Smooth muscle cell (in vitro differentiated cells): ENCODE measurements at regions not wholly inside any gene's neighbourhood (a gene's known extent, or its start where the extent isn't known, plus 50 kb on each side); places are given as distances from the start of the nearest gene placed in this dataset.
"Not testable (repeated sequence)": the region's sequence is repeated elsewhere in the genome, so short reads cannot be mapped to it uniquely, and the experiment has no call there.

Experiments
- DNase-seq: peaks from one replicate; lab custom pipeline; 2025; ENCODE audit not compliant: unreplicated experiment; lab: John Stamatoyannopoulos, UW
- H2AFZ ChIP-seq: fragments of 200-600 bp; sonication (generic); 2 replicates; pipeline ENCODE4 v1.6.0; 2016; ENCODE audit warnings: antibody characterized with exemption, low read depth, mild to moderate bottlenecking
- H3F3A ChIP-seq: fragments of 200-600 bp; sonication (generic); 2 replicates; pipeline ENCODE4 v1.6.0; 2017; ENCODE audit warnings: antibody characterized with exemption, low read depth
- H3K27ac ChIP-seq: fragments of 200-600 bp; sonication (generic); 2 replicates; pipeline ENCODE4 v1.5.1; 2016; ENCODE audit warnings: low read depth, mild to moderate bottlenecking
- H3K27me3 ChIP-seq: fragments of 200-600 bp; sonication (generic); 2 replicates; pipeline ENCODE4 v1.6.1; 2016; ENCODE audit warnings: low read depth, mild to moderate bottlenecking
- H3K36me3 ChIP-seq: fragments of 200-600 bp; sonication (generic); 2 replicates; pipeline ENCODE4 v1.5.1; 2016; ENCODE audit warnings: low read depth
- H3K4me1 ChIP-seq: fragments of 200-600 bp; sonication (generic); 2 replicates; pipeline ENCODE4 v1.5.1; 2016; ENCODE audit warnings: low read depth
- H3K4me2 ChIP-seq: fragments of 200-600 bp; sonication (generic); 2 replicates; pipeline ENCODE4 v1.6.0; 2016; ENCODE audit warnings: mild to moderate bottlenecking
- H3K4me3 ChIP-seq: fragments of 200-600 bp; sonication (generic); 2 replicates; pipeline ENCODE4 v1.5.1; 2016; ENCODE audit warnings: mild to moderate bottlenecking
- H3K79me2 ChIP-seq: fragments of 200-600 bp; sonication (generic); 2 replicates; pipeline ENCODE4 v1.6.0; 2016; ENCODE audit warnings: low read depth, mild to moderate bottlenecking
- H3K9ac ChIP-seq: fragments of 200-600 bp; sonication (generic); 2 replicates; pipeline ENCODE4 v1.6.0; 2016; ENCODE audit warnings: low read depth
- H3K9me3 ChIP-seq: fragments of 200-600 bp; sonication (generic); replicated peaks from 2 replicates; pipeline ENCODE4 v1.5.1; 2016; ENCODE audit warnings: low read depth
- H4K20me1 ChIP-seq: fragments of 200-600 bp; sonication (generic); 2 replicates; pipeline ENCODE4 v1.6.0; 2016; ENCODE audit warnings: low read depth
- WGBS: methylation state at CpG from one replicate; pipeline ENCODE4 v1.1.7; 2016; ENCODE audit warnings: low lambda C conversion rate; 5-methylcytosine and 5-hydroxymethylcytosine counted together
- TF ChIP-seq, protein P1 (sequence below): fragments of 200-600 bp; sonication (generic); IDR thresholded peaks from 2 replicates; pipeline ENCODE4 v1.5.1; 2017; ENCODE audit warnings: borderline replicate concordance, mild to moderate bottlenecking, antibody characterized with exemption; ENCODE audit not compliant: insufficient read depth, poor library complexity, severe bottlenecking

DNA sequence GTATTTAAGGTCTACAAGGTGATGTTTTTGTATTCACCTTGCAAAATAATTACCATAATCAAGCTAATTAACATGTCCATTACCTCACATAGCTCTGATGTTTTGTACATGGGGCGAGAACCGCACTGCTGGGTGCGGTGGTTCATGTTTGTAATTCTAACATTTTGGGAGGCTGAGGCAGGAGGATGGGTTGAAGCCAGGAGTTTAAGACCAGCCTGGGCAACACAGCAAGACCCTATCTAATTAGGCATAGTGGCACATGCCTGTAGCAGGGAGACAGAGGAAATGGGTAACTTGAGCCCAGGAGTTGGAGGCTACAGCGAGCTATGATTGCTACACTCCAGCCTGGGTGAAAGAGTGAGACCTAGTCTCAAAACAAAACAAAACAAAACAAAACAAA lies 248.2 kb upstream of the NSMCE3 start:
- Histone ChIP-seq H4K20me1 (no peaks in the 10 kb centered on the region), H3K4me2 (no peak overlapping the region), H3K9ac (no peak overlapping the region), H2AFZ (no peak overlapping the region), H3F3A (no peaks in the 10 kb centered on the region), H3K36me3 (no peaks in the 10 kb centered on the region), H3K4me3 (no peak overlapping the region), H3K4me1 (no peaks in the 10 kb centered on the region), H3K27me3 (no peaks in the 10 kb centered on the region), H3K27ac (no peak overlapping the region), H3K9me3 (no peaks in the 10 kb centered on the region), H3K79me2 (no peaks in the 10 kb centered on the region)
- DNase-seq: no peak
- WGBS: 97% methylated on average over 4 of the region's 4 CpGs
- TF ChIP-seq, protein P1, sequence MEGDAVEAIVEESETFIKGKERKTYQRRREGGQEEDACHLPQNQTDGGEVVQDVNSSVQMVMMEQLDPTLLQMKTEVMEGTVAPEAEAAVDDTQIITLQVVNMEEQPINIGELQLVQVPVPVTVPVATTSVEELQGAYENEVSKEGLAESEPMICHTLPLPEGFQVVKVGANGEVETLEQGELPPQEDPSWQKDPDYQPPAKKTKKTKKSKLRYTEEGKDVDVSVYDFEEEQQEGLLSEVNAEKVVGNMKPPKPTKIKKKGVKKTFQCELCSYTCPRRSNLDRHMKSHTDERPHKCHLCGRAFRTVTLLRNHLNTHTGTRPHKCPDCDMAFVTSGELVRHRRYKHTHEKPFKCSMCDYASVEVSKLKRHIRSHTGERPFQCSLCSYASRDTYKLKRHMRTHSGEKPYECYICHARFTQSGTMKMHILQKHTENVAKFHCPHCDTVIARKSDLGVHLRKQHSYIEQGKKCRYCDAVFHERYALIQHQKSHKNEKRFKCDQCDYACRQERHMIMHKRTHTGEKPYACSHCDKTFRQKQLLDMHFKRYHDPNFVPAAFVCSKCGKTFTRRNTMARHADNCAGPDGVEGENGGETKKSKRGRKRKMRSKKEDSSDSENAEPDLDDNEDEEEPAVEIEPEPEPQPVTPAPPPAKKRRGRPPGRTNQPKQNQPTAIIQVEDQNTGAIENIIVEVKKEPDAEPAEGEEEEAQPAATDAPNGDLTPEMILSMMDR: no peak

DNA sequence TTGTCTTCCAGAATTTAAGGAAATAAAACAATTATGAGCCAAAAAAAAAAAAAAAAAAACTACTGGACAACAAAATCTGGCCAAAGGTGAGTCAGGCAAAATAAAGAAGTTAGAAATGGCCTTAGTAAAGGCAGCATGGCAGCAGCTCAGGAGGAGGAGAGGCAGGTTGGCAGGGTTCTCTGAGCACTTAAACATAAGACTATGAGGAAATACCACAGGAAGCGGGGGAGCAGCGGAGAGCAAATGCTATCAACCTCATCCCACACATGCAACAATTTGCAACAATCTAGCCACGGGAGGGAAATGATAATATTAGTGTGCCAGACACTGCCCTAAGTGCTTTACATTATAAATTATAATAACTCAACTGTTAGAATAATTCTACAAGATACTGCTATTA lies 247.3 kb upstream of the NSMCE3 start:
- H3K79me2 ChIP-seq: no peaks in the 10 kb centered on the region
- H3K9ac ChIP-seq: no peak overlapping the region
- H3K4me3 ChIP-seq: no peak overlapping the region
- H3K9me3 ChIP-seq: no peaks in the 10 kb centered on the region
- H2AFZ ChIP-seq: no peak overlapping the region
- TF ChIP-seq, protein P1: no peak
- DNase-seq: no peak
- no peaks in the 10 kb centered on the region for H3K27me3 ChIP-seq
- no peaks in the 10 kb centered on the region for H3K36me3 ChIP-seq
- H3K4me2 ChIP-seq: peak overlapping the region; percentile 28
- no peaks in the 10 kb centered on the region for H3F3A ChIP-seq
- H3K27ac ChIP-seq: no peak overlapping the region
- no peaks in the 10 kb centered on the region for H4K20me1 ChIP-seq
- WGBS: 30% methylated on average over 3 of the region's 3 CpGs
- no peaks in the 10 kb centered on the region for H3K4me1 ChIP-seq

DNA sequence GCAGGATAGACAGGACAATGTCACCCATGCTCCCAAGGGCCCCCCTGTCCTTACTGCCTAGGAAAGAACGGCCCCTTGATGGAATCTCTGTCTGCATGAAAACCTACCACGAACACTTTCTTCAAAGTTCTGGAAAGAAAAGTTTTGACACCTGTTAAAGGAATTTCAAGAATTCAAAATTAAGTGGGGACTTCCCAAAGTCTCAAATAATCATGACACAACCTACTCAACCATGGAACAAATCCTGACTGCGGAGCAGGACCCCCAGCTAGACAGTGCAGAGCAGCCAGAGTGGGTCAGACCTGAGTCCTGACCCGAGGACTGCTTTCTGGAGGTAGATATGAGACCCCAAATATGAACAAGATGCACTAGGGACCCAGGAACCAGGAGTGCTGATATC lies 245.3 kb upstream of the NSMCE3 start:
- H3K79me2 ChIP-seq: no peaks in the 10 kb centered on the region
- 95% methylated on average over 4 of the region's 4 CpGs for WGBS
- no peak overlapping the region for H2AFZ ChIP-seq
- H3K9me3 ChIP-seq: no peaks in the 10 kb centered on the region
- no peak overlapping the region for H3K4me2 ChIP-seq
- TF ChIP-seq, protein P1: no peak
- no peaks in the 10 kb centered on the region for H4K20me1 ChIP-seq
- no peak overlapping the region for H3K9ac ChIP-seq
- H3K4me1 ChIP-seq: no peaks in the 10 kb centered on the region
- no peaks in the 10 kb centered on the region for H3K36me3 ChIP-seq
- H3F3A ChIP-seq: no peaks in the 10 kb centered on the region
- no peaks in the 10 kb centered on the region for H3K27me3 ChIP-seq
- H3K4me3 ChIP-seq: no peak overlapping the region
- no peak overlapping the region for H3K27ac ChIP-seq
- DNase-seq: no peak

DNA sequence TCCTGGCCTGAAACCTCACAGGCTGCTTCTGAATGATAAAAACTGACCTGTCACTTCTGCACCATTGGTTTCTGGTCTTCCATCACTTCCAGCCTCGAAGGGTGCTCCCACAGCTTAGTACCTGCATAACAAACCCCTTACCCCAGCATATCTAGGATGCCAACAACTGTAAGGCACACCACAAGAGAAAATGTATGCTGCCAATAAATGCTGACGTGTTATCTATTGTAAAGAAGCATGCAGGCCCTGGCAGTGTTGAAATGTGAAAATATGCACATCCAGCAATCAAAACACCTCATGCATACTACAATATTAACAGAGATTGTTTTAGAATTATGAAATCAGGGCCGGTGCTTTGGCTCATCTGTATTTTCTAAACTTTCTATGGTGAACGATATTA lies 242.0 kb upstream of the NSMCE3 start:
- no peaks in the 10 kb centered on the region for H3F3A ChIP-seq
- H3K4me3 ChIP-seq: no peak overlapping the region
- H2AFZ ChIP-seq: no peak overlapping the region
- H3K27me3 ChIP-seq: no peaks in the 10 kb centered on the region
- H3K79me2 ChIP-seq: no peaks in the 10 kb centered on the region
- no peaks in the 10 kb centered on the region for H4K20me1 ChIP-seq
- WGBS: 92% methylated on average over 4 of the region's 4 CpGs
- no peaks in the 10 kb centered on the region for H3K4me1 ChIP-seq
- TF ChIP-seq, protein P1: no peak
- no peak overlapping the region for H3K27ac ChIP-seq
- no peaks in the 10 kb centered on the region for H3K36me3 ChIP-seq
- no peak overlapping the region for H3K9ac ChIP-seq
- no peak for DNase-seq
- H3K9me3 ChIP-seq: no peaks in the 10 kb centered on the region
- H3K4me2 ChIP-seq: no peak overlapping the region

DNA sequence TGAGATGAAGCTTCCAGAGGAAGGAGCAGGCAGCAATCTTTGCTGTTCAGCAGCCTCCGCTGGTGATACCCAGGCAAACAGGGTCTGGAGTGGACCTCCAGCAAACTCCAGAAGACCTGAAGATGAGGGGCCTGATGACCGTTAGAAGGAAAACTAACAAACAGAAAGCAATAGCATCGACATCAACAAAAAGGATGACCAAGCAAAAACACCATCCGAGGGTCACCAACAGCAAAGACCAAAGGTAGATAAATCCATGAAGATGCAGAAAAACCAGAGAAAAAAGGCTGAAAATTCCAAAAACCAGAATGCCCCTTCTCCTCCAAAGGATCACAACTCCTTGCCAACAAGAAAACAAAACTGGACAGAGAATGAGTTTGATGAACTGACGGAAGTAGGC lies 235.9 kb upstream of the NSMCE3 start:
- not testable (repeated sequence) for H3K4me1 ChIP-seq, H3K9me3 ChIP-seq, H3K36me3 ChIP-seq, H3K4me3 ChIP-seq, H3K27ac ChIP-seq, H3K4me2 ChIP-seq, H3K79me2 ChIP-seq, H3K9ac ChIP-seq, H3K27me3 ChIP-seq, H4K20me1 ChIP-seq, DNase-seq, H2AFZ ChIP-seq, H3F3A ChIP-seq
- 92% methylated on average over 5 of the region's 5 CpGs for WGBS
